Upper lobe of left lung (tissue), 4 donors: ENCODE measurements at regions not wholly inside any gene's neighbourhood (a gene's known extent, or its start where the extent isn't known, plus 50 kb on each side); places are given as distances from the start of the nearest gene placed in this dataset.

ENCODE experiments used
- CTCF ChIP-seq, 6 experiments: fragments of 450-650 bp in 4 of 6; fragments of 200-600 bp in 2 of 6; sonication (generic) in 2 of 6; IDR thresholded peaks; one replicate each; pipeline ENCODE4 v1.5.1; 2016 to 2019; ENCODE audit warnings: antibody characterized with exemption in 6 of 6
- EP300 ChIP-seq, 4 donors: sonication (generic); formaldehyde crosslinking; IDR thresholded peaks; one replicate each; pipeline ENCODE4 v1.5.1; 2017; ENCODE audit warnings: antibody characterized with exemption in 4 of 4, control low read depth in 2 of 4
- POLR2A ChIP-seq, 4 donors: fragments of 450-650 bp; IDR thresholded peaks; one replicate each; pipeline ENCODE4 v1.5.1; 2016 to 2017; ENCODE audit warnings: antibody characterized with exemption in 4 of 4, mild to moderate bottlenecking in 2 of 4
- POLR2AphosphoS5 ChIP-seq, 2 donors: sonication (generic); formaldehyde crosslinking; IDR thresholded peaks; one replicate each; pipeline ENCODE4 v1.5.1; 2017; ENCODE audit warnings: antibody characterized with exemption in 2 of 2

- TF ChIP-seq CTCF (IDR thresholded peaks at IDR 0.05) (no peak), POLR2AphosphoS5 (IDR thresholded peaks at IDR 0.05) (no peak), POLR2A (IDR thresholded peaks at IDR 0.05) (no peak), EP300 (IDR thresholded peaks at IDR 0.05) (no peak)
Measured at GRCh38 chr3:14254812-14255702, 76.4 kb downstream of the LSM3 start.
